Activated naive CD4-positive, alpha-beta T cell treated with anti-CD3 and anti-CD28 coated beads, Interleukin-2, amount 50 U/mL, for 24 hours (primary cell): ENCODE measurements at regions not wholly inside any gene's neighbourhood (a gene's known extent, or its start where the extent isn't known, plus 50 kb on each side); places are given as distances from the start of the nearest gene placed in this dataset.

ENCODE experiments used
- H3K27ac Mint-ChIP-seq: one replicate; pipeline ENCODE4 v1.8.0; 2021; ENCODE audit warnings: mild to moderate bottlenecking, mixed read lengths
- H3K27me3 Mint-ChIP-seq: one replicate; pipeline ENCODE4 v1.8.0; 2021; ENCODE audit warnings: mixed read lengths
- H3K36me3 Mint-ChIP-seq: one replicate; pipeline ENCODE4 v1.8.0; 2021; ENCODE audit warnings: mixed read lengths
- H3K4me1 Mint-ChIP-seq: one replicate; pipeline ENCODE4 v1.8.0; 2021; ENCODE audit warnings: mixed read lengths
- H3K4me3 Mint-ChIP-seq: one replicate; pipeline ENCODE4 v1.8.0; 2021; ENCODE audit warnings: mild to moderate bottlenecking, mixed read lengths
- H3K9me3 Mint-ChIP-seq: one replicate; pipeline ENCODE4 v1.8.0; 2021; ENCODE audit warnings: mixed read lengths

DNA sequence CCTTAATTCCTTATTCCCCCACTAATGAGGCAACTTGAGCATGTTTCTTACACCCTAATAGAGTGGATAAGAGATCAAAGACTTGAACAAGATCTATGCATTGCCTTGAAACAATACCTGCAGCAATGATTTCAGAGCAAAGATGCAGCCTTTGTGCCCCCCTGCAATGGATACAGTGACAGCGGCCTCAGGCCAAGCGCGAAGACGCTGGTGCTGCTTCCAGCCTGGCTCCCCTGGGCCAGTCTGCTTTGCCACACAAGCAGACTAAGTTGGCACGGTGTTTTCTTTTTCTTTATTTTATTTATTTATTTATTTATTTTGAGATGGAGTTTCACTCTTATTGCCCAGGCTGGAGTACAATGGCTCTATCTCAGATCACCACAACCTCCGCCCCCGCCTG, 179.8 kb upstream of the S1PR3 start:
- H3K36me3 Mint-ChIP-seq = no peaks in the 10 kb centered on the region
- H3K4me3 Mint-ChIP-seq = no peak overlapping the region
- peaks cover 14% of the 10 kb centered on the region for H3K27me3 Mint-ChIP-seq
- no peaks in the 10 kb centered on the region for H3K9me3 Mint-ChIP-seq
- no peaks in the 10 kb centered on the region for H3K4me1 Mint-ChIP-seq
- no peak overlapping the region for H3K27ac Mint-ChIP-seq

DNA sequence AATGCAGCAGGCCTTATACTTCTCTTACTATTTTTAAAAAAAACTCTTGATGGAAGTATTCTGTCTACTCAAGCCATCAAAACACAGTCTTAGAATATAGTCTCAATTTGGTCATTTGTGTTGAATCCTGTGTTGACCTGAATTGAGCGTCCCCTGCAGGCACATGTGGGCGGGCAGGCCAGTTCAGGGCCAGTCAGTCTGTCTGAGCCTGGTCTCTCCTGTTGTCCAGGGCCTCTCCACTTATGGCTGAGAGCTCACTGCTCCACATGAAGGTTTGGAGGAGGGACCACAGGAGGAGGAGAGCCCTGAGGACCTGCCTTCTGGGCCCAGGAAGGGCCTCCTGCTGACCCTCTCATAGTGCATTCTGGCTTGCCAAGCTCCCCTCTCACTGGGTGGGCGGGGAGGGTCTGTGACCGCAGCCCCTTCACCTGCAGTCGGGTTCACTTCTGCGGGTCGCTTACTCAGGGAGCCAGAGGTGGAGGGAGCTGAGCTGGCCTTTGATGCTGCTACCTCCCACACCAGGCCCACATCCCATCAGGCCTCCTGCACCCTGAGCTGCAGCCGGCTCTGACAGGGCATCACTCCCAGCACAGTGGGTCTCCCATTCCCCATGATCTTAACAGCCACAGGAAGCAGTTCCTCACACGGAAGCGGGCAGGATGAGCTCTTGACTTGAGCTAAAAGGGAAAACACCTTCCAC, 178.2 kb upstream of the S1PR3 start:
- Mint-ChIP-seq H3K36me3 (no peaks in the 10 kb centered on the region), H3K27me3 (peaks cover 12% of the 10 kb centered on the region)

DNA sequence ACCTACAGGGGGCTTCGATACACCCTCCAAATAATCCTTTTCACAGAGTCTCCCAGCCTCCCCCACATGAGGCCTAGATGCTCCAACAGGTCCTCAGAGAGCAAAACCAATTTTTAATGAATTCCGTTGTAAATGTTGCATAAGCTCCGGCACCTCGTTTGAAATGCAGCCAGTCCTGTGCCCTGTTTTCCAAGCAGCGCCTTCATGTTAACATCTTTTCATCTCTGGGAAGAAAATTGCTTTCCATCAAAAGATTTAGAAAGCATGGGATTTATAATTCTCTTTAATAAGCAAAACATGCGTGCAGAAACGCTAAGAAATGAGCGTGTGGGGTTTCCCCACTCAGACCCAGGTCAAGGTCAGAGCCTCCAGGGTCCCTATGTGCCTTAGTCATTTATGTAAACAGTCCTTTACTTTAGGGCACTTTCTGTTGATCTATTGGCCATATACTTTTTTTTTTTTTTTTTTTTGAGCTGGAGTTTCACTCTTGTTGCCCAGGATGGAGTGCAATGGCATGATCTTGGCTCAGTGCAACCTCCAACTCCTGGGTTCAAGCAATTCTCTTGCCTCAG, 177.5 kb upstream of the S1PR3 start:
- H3K4me3 Mint-ChIP-seq = no peak overlapping the region
- H3K9me3 Mint-ChIP-seq = no peaks in the 10 kb centered on the region

More for the DNA sequence above, 178.2 kb upstream of the S1PR3 start:
- Mint-ChIP-seq H3K4me3 (no peak overlapping the region), H3K27ac (no peak overlapping the region), H3K9me3 (no peaks in the 10 kb centered on the region), H3K4me1 (no peaks in the 10 kb centered on the region)

DNA sequence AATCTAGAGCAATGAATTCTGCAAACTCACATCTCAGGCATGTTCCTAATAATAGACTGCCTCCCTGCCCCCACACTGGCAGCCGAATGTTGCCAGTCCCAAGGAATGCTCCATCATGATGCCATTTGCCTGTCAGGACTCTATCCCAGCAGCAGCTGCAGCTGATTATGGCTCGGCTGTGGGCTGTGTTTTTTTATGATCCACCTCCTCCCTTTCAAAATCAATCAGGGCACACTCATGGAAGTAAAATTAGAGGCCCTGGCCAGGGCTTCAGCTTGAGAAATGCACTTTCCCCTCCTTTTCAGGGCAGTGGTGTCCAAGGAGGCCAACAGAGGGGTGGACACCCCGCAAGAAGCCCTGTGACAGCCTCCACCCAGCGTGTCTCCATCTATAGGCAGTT, 176.7 kb upstream of the S1PR3 start:
- Mint-ChIP-seq H3K36me3 (no peaks in the 10 kb centered on the region), H3K9me3 (no peaks in the 10 kb centered on the region), H3K27ac (no peak overlapping the region), H3K4me3 (no peak overlapping the region), H3K27me3 (peaks cover 8% of the 10 kb centered on the region), H3K4me1 (no peaks in the 10 kb centered on the region)

More for the DNA sequence above, 177.5 kb upstream of the S1PR3 start:
- H3K4me1 Mint-ChIP-seq = no peaks in the 10 kb centered on the region
- H3K36me3 Mint-ChIP-seq = no peaks in the 10 kb centered on the region
- H3K27ac Mint-ChIP-seq = no peak overlapping the region
- peaks cover 12% of the 10 kb centered on the region for H3K27me3 Mint-ChIP-seq

DNA sequence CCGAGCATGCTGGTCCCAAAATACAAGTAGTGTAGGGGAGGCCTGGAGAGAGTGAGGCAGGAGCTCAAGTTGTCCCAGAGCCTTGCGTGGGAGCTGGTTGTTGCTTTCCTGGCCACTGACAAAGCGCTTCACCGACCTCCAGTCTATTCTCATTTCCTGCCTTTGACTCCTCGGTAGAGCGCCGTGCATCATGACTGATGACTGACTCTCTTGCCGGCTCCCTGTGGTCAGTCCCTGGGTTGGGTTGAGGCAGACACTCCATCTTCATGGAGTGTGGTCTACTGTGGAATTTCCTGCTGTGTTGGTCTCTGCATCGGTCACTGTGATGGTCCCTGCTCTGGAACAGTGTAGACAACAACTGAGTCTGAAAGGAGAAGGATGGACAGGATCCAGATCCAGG, 175.1 kb upstream of the S1PR3 start:
- no peaks in the 10 kb centered on the region for H3K36me3 Mint-ChIP-seq

DNA sequence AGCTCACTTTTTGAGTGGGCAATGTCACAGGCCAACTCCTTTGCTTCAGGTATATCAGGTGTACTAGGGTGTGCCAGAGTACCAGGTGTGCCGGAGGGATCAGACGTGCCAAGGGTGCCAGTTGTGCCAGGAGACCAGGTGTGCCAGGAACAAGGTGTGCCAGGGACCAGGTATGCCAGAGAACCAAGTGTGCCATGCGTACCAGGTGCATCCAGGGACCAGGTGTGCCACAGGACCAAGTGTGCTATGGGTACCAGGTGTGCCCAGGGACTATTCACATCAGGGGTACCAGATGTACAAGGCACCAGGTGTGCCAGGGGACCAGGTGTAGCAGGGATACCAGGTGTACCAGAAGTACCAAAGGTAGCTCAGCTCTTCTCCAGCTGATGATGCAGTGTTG, 174.7 kb upstream of the S1PR3 start:
- no peak overlapping the region for H3K27ac Mint-ChIP-seq
- no peak overlapping the region for H3K4me3 Mint-ChIP-seq
- no peaks in the 10 kb centered on the region for H3K9me3 Mint-ChIP-seq
- no peaks in the 10 kb centered on the region for H3K4me1 Mint-ChIP-seq
- H3K36me3 Mint-ChIP-seq = no peaks in the 10 kb centered on the region
- peaks cover 8% of the 10 kb centered on the region for H3K27me3 Mint-ChIP-seq

More for the DNA sequence above, 175.1 kb upstream of the S1PR3 start:
- H3K9me3 Mint-ChIP-seq = no peaks in the 10 kb centered on the region
- peaks cover 8% of the 10 kb centered on the region for H3K27me3 Mint-ChIP-seq
- H3K27ac Mint-ChIP-seq = no peak overlapping the region
- no peak overlapping the region for H3K4me3 Mint-ChIP-seq
- no peaks in the 10 kb centered on the region for H3K4me1 Mint-ChIP-seq

DNA sequence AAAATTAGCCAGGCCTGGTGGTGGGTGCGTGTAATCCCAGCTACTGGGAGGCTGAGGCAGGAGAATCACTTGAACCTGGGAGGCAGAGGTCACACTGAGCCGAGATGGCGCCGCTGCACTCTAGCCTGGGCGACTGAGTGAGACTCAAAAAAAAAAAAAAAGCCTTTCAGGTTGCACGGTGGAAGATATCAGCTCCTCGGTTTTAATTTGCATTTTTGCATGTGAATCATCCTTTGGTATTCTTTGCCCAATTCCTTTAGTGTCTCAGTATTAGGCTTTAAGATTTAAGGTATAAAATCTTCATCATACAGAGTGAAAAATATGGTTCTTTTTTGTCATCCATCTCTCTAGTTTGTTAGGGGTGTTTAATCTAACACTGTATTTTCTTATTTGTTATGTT, 173.6 kb upstream of the S1PR3 start:
- H3K9me3 Mint-ChIP-seq = no peaks in the 10 kb centered on the region
- peaks cover 8% of the 10 kb centered on the region for H3K27me3 Mint-ChIP-seq
- no peaks in the 10 kb centered on the region for H3K4me1 Mint-ChIP-seq
- no peak overlapping the region for H3K4me3 Mint-ChIP-seq
- no peak overlapping the region for H3K27ac Mint-ChIP-seq
- no peaks in the 10 kb centered on the region for H3K36me3 Mint-ChIP-seq

DNA sequence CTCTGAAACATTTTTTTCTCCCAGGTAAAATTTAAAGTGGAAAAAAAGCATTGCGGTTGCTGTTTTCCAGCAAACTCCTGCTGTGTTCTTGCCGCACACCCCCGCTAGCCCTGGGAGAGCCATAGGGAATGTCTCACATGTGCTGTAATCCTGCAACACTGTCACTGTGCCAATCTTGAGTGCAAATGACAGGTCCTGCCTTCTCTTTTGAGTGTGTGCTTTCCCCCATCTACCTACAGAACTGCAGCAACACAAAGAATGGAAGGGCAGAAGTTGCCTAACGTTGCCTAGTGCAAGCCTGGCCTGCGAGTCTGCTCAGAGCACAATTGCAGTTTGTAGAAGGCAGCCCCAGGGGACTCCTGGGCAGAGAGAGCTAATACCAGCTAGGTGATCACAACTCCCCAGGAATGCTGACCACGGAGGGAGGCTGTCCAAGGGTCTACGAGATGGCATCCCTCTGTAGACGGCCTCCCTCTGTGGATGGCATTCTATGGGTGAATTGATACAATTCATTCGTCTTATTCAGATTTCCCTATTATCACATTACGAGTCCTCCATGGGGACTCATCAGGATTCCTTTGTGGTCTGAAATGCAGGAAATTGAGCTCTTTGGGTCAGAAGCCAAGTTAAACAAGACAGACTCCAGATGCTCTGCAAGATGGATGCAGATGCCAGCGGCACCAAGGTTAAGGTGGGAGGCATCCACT, 172.6 kb upstream of the S1PR3 start:
- no peaks in the 10 kb centered on the region for H3K9me3 Mint-ChIP-seq
- H3K27ac Mint-ChIP-seq = no peak overlapping the region
- no peak overlapping the region for H3K4me3 Mint-ChIP-seq
- no peaks in the 10 kb centered on the region for H3K36me3 Mint-ChIP-seq
- no peaks in the 10 kb centered on the region for H3K4me1 Mint-ChIP-seq
- H3K27me3 Mint-ChIP-seq = peaks cover 11% of the 10 kb centered on the region

DNA sequence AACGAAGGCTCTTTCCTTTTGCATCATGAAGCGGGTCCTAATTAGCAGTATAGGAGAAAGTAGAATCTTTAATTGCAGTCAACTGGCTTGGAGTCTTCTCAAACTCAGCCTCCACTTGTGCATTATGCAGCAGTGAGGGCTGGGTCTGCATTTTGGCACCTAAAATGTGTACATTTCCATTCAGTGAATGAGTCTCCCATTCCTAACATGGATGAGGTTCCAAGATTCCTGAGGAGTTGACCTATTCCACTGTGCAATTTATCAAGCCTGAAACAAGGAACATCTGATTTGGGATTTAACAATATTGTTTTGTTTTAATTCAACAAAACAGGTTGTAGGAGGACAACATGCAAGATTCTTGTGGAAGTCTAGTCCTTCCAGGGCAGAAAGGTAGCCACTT, 171.8 kb upstream of the S1PR3 start:
- Mint-ChIP-seq H3K36me3 (no peaks in the 10 kb centered on the region), H3K9me3 (no peaks in the 10 kb centered on the region), H3K27ac (no peak overlapping the region), H3K4me3 (no peak overlapping the region), H3K27me3 (peaks cover 13% of the 10 kb centered on the region), H3K4me1 (no peaks in the 10 kb centered on the region)

DNA sequence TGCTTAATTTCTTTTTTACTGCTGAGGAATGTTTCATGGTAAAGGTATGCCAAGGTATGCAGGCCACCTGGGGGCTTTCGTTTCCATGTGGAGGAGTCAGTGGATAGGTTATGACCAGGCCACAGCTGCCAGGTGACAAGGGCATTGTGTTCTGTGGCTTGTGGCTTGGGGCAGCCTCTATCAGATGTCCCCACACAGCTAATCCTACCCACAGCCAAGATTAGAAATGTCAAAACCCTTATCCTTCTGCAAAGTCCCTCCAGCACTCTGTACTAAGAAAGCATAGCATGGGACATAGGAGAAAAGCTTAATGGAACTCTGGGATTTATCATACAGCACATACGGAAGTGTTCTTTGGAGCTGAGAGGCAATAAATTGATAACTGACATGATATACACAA, 171.2 kb upstream of the S1PR3 start:
- Mint-ChIP-seq H3K9me3 (no peaks in the 10 kb centered on the region), H3K27me3 (peaks cover 16% of the 10 kb centered on the region), H3K4me1 (no peaks in the 10 kb centered on the region), H3K4me3 (no peak overlapping the region), H3K27ac (no peak overlapping the region), H3K36me3 (no peaks in the 10 kb centered on the region)

DNA sequence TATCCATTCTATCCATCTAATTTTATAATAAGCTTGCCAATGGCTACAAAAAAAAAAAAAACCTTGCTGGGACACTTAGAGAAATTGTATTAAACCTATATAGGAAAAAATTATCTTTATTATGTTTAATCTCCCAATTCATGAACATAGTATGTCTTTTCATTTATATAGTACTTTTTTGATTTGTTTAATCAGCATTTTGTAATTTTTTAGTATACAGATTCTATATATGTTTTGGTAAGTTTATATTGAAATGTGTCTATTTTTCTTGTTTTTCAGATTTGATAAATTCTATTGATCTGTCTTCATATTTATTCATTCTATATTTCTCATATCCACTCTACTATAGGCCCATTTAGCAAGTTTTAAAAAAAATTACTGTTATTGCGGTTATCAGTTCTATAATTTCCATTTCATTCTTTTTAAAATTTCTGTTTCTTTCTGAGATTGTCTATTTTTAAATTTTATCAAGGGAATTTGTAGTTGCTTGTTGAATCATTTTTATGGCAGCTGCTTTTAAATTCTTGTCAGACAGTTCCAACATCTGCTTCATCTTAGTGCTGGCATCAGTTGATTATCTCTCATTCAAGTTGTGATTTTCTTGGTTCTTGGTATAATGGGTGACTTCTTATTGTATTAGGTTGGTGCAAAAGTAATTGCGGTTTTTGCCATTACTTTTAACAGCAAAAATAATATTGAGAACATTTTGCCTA, 170.1 kb upstream of the S1PR3 start:
- Mint-ChIP-seq H3K36me3 (no peaks in the 10 kb centered on the region), H3K4me1 (no peaks in the 10 kb centered on the region), H3K27ac (no peak overlapping the region), H3K27me3 (peaks cover 14% of the 10 kb centered on the region), H3K9me3 (no peaks in the 10 kb centered on the region), H3K4me3 (no peak overlapping the region)

DNA sequence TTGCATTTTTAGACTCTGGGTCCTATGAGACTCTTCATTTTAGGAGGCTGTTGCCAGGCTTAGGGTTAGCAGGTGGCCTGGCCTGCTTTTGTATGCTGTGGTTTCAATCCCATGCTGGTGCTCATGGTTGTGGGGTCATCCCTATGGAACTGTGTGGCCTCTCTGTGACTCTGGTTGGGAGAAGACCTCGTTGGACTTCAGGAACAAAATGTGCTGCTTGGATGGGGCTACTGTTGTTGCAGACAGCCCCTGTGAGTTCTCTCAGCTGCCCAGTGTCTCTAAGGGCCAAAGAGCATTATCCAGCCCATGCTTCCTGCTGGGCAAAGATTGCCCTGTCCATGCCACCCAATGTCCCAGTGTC, 169.5 kb upstream of the S1PR3 start:
- peaks cover 19% of the 10 kb centered on the region for H3K27me3 Mint-ChIP-seq
- no peak overlapping the region for H3K4me3 Mint-ChIP-seq
- no peaks in the 10 kb centered on the region for H3K36me3 Mint-ChIP-seq
- H3K27ac Mint-ChIP-seq = no peak overlapping the region
- H3K9me3 Mint-ChIP-seq = no peaks in the 10 kb centered on the region
- H3K4me1 Mint-ChIP-seq = no peaks in the 10 kb centered on the region

DNA sequence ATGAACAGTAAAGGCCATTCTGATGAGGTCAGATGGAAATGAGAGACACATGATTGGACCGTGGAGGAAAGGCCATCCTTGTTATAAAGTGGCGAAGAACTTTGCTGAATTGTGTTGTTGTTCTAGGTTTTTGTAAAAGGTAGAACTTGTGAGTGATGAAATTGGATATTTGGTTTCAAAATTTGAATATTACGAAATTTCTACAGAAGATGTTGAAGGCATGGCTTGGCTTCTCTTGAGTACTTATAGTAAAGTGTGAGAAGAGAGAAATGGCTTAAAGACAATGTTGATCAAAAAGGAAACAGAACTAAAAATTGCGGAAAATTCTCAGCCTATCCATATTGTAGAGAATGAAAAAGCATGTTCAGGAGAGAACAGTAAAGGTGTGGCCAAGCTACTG, 166.6 kb upstream of the S1PR3 start:
- peaks cover 40% of the 10 kb centered on the region for H3K27me3 Mint-ChIP-seq
- H3K27ac Mint-ChIP-seq = no peak overlapping the region
- no peaks in the 10 kb centered on the region for H3K9me3 Mint-ChIP-seq

DNA sequence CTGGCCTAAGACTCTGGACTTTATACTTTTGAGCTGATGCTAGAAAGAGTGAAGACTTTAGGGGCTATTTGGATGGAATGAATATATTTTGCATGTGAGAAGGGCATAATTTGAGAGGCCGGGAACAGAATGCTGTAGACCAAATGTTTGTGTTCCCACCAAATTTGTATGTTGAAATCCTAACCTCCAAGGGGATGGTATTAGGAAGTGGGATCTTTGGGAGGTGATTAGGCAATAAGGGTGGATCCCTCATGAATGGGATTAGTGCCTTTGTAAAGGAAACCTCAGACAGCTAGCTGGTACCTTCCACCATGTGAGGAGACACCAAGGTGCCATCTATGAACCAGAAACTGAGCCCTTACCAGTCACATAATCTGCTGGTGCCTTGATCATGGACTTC, 165.1 kb upstream of the S1PR3 start:
- no peak overlapping the region for H3K4me3 Mint-ChIP-seq
- peaks cover 49% of the 10 kb centered on the region for H3K27me3 Mint-ChIP-seq
- H3K36me3 Mint-ChIP-seq = no peaks in the 10 kb centered on the region
- no peak overlapping the region for H3K27ac Mint-ChIP-seq
- no peaks in the 10 kb centered on the region for H3K4me1 Mint-ChIP-seq
- no peaks in the 10 kb centered on the region for H3K9me3 Mint-ChIP-seq

More for the DNA sequence above, 166.6 kb upstream of the S1PR3 start:
- Mint-ChIP-seq H3K4me1 (no peaks in the 10 kb centered on the region), H3K4me3 (no peak overlapping the region), H3K36me3 (no peaks in the 10 kb centered on the region)

DNA sequence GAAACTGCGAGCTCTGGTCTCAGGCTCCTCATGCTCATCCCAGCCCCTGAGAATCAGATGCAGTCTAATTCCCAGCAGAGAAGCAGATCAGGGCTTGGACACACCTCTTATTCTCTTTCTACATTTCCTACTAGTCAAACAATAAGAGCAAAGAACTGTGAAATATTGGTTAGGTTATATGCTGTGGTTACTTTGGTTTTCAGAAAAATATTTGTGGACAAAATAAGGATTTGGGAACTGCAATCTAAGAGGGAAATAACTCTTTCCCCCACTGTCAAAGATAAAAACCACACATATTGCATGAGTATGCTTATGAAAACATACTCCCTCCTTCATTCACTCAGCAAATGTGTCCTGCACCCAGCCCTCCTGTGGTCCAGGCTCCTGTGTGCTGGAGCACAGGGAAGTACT, 164.5 kb upstream of the S1PR3 start:
- no peaks in the 10 kb centered on the region for H3K9me3 Mint-ChIP-seq
- no peak overlapping the region for H3K4me3 Mint-ChIP-seq
- H3K27ac Mint-ChIP-seq = no peak overlapping the region
- H3K4me1 Mint-ChIP-seq = no peaks in the 10 kb centered on the region
- peaks cover 50% of the 10 kb centered on the region for H3K27me3 Mint-ChIP-seq
- H3K36me3 Mint-ChIP-seq = no peaks in the 10 kb centered on the region

DNA sequence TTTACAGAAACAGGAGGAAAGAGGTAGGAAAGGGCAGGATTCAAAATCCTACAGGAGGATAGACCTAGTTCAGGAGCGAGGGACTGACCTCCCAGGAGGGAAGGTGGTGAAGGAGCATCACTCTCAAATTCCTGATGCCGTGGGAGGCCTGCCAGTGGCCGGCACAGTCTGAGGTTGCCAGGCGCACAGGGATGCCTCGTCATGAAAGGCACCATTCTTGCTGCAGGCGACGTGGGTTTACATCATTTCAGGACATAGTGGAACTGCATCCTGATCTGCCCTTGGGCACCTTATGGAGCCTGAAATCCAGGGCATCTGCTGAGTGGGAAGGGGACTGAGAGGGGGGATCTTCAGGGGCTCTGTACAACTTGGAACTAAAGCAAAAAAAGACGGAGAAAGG, 163.2 kb upstream of the S1PR3 start:
- Mint-ChIP-seq H3K4me3 (no peak overlapping the region), H3K4me1 (no peaks in the 10 kb centered on the region), H3K9me3 (no peaks in the 10 kb centered on the region), H3K36me3 (no peaks in the 10 kb centered on the region), H3K27me3 (peaks cover 60% of the 10 kb centered on the region), H3K27ac (no peak overlapping the region)
